Stimulated activated CD8-positive, alpha-beta memory T cell treated with anti-CD3 and anti-CD28 coated beads, Interleukin-2, amount 100 ng/mL, for 48 hours (primary cell): ENCODE measurements at regions not wholly inside any gene's neighbourhood (a gene's known extent, or its start where the extent isn't known, plus 50 kb on each side); places are given as distances from the start of the nearest gene placed in this dataset.
"Not testable (repeated sequence)": the region's sequence is repeated elsewhere in the genome, so short reads cannot be mapped to it uniquely, and the experiment has no call there.

Experiments used
- DNase-seq, 2 donors: peaks; one replicate each; pipeline ENCODE4 v3.0.0-alpha.2; 2020; ENCODE audit warnings: low read depth in 2 of 2

- DNase-seq: no peak
Observed at GRCh38 chr1:200496937-200497336, 87.1 kb upstream of the ZNF281 start.

DNA sequence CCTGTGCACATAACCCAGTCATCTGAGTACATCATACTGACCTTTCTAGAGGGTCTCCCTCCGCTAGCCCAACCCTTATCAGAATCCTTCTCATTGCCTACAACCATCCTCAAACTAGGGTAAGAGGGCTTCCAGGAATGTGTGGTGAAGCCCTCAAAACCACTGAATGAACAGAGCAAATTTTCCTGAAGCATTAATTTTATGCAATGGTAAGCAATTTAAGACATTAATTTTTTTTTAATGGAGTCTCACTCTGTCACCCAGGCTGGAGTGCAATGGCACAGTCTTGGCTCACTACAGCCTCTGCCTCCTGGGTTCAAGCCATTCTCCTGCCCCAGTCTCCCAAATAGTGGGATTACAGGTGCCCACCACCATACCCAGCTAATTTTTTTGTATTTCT lies 86.1 kb upstream of the ZNF281 start:
- DNase-seq: no peak

DNA sequence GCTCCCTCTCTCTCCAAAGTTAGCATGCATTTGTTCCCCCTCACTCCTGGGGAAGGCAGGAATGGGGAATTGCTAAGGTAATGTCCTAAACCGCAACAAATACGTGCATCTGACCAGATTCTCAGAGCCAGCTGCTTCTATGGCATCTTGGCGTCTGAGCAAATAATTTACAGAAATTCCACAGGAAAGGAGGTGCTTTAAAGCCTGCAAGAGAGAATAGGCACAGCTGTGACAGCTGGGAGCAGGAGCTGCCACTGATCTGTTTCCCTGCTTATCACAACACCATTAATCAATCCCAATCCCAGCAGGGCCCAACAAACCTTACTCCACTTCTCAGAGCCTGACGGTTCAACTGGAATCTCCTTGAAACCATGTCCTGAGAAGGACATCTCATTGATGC lies 83.5 kb upstream of the ZNF281 start:
- DNase-seq: no peak

DNA sequence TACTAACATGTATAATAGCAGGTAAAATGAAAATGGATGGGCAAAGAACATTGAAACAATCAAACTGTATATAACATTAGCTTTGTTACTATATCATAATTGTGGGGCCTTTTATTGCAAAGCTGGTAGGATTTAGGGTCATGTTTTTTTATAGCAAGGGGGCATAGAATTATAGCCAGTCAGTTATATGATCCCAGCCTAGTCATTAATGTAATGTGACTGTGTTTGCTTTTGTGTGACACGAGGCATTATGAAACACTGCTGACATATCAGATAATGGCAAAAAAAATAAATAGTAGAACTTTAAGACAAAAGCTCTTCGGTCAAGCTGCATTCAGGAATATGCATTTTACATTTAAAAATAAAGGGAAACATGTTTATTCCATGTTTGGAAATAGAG lies 81.3 kb upstream of the ZNF281 start:
- no peak for DNase-seq

- no peak for DNase-seq
Observed at GRCh38 chr1:200490183-200490582, 80.3 kb upstream of the ZNF281 start.

GRCh38 chr1:200488375-200489165 lies 78.7 kb upstream of the ZNF281 start:
- no peak for DNase-seq

DNA sequence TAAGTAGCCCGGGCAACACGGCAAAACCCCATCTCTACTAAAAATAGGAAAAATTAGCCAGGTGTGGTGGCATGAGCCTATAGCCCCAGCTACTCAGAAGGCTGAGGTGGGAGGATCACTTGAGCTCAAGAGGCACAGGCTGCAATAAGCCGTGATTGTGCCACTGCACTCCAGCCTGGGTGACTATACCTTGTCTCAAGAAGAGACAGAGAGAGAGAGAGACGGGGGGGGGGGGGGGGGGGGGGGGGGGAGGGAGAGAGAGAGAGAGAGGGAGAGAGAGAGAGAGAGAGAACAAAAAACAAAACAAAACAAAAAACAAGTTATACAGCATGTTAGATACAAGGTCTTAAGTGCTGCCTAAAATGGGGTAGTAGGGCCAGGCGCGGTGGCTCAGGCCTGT lies 77.8 kb upstream of the ZNF281 start:
- DNase-seq: no peak

- DNase-seq: no peak
Observed at GRCh38 chr1:200486634-200487033, 76.8 kb upstream of the ZNF281 start.

DNA sequence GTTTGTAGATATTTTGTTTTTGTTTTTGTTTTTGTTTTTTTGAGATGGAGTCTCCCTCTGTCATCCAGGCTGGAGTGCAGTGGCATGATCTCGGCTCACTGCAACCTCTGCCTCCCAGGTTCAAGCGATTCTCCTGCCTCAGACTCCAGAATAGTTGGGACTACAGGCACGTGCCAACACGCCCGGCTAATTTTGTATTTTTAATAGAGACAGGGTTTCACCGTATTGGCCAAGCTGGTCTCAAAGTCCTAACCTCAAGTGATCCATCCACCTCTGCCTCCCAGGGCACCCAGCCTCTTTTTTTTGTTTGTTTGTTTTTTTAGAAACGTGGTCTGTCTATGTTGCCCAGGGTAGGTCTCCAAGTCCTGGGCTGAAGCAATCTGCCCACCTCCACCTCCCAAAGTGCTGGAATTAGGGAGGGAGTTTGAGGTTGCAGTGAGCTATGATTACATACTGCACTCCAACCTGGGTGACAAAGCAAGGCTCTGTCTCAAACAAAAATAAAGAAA lies 74.7 kb upstream of the ZNF281 start:
- DNase-seq: not testable (repeated sequence)

DNA sequence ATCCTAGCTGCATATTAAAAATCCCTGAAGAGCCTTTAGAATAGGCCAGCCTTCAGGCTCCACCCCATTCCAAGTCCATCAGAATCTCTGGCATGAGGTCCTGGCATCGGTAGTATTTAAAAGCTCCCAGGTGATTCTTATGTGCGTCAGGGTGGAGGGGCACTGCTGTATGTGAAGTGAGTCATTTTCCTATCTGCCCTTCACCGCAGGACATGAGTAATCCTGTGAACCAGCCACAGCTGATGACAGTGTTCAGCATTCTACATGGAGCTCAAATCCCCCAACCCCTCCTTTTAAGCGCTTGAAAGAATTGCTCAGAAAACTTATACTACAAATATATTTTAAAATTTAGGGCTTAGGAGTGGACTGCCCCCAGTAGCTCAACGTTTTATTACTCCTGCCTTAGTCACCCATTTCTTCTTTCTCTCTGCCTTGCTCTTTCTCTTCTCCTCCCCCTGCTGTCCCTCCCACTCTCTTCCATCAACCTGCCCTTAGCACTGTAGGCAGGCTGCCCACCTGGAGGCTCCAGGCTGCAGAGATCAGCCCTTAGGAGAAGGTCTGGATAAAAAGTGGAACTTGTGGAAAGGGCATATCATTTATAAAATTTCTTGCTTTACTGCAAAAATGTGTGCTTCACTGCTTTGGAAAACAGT lies 73.8 kb upstream of the ZNF281 start:
- peak; percentile 33 to 56 for DNase-seq

DNA sequence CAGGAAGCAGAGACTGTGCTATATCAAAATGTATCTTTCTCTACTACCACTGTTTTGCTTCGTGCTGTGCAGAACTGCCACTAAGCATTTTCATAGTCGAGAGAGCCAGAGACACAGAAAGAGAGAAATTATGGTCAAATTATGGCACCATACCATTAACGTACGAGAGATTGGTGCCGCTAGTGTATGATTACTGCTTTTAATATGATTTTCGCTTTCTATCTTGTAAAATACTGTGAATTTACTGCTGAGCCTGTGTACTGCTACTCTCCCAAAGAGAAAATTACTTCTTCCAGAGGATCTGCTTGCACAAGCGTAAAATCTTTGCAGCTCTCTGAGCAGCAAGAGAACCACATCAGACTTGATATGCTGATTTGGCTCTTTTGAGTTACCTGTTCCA lies 71.1 kb upstream of the ZNF281 start:
- no peak for DNase-seq

DNA sequence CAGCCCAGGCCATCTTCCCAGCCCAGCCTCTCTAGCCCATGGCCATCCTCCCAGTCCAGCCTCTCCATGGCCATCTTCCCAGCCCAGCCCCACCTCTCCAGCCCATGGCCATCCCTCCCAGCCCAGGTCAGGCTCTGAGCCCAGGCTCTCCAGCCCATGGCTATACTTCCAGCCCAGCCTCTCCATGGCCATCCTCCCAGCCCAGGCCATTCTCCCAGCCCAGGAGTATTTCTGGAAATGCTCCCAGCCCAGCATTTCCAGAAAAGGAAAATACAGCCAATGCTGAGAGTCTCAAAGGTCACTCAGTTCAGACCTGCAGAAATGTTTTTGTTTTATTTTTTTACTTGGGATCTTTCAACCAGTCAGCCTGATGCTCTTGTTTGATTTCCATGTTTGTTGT lies 70.0 kb upstream of the ZNF281 start:
- no peak for DNase-seq

DNA sequence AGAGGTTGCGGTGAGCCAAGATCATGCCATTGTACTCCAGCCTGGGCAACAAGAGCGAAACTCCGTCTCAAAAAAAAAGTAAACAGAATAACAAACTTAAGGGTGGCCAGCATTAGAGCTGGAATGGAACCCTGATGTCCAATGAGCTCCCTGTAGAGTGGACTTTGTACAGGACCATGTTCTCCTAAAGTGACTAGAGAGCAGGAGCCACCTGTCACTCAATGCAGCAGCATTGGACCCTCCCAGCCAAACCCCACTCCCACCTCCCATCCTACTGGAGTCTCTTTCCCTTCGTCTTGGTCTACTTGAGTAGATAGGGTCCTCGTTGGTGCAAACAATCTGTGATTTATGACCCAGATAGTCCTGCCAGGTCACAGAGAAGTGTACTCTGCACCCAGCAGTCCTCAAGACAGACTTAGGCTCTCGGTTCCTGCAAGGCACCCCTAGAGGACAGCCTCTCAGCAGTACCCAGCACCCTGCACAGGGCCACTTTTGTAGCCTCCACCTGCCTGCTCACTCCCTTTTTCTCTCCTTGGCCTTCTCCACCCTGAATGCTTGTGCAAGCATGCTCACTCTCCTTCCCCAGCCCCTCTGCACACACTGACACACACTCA lies 69.2 kb upstream of the ZNF281 start:
- DNase-seq: no peak

- no peak for DNase-seq
Observed at GRCh38 chr1:200478239-200478623, 68.4 kb upstream of the ZNF281 start.

DNA sequence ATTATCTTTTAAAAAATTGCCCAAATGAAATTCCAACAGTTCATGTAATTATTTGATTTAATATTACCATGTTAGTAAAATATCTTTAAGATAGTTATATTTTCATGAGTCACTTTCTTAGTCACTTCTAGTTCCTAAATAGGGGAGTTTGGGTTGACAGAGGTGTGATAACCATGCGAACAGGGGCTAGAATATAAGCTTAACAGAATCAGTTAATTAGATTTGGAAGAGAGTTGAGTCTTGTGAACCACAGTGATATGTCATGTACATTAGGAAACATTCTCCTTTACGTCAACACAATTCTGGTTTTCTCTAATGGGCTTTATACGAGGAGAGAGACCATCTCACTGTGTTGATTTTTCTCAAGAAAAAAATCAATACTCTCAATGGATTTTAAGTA lies 64.8 kb upstream of the ZNF281 start:
- DNase-seq: no peak

GRCh38 chr1:200473698-200474371 lies 64.0 kb upstream of the ZNF281 start:
- DNase-seq: peak in 1 of 2 donors; percentile 6

GRCh38 chr1:200471739-200472138 lies 61.9 kb upstream of the ZNF281 start:
- DNase-seq: no peak

DNA sequence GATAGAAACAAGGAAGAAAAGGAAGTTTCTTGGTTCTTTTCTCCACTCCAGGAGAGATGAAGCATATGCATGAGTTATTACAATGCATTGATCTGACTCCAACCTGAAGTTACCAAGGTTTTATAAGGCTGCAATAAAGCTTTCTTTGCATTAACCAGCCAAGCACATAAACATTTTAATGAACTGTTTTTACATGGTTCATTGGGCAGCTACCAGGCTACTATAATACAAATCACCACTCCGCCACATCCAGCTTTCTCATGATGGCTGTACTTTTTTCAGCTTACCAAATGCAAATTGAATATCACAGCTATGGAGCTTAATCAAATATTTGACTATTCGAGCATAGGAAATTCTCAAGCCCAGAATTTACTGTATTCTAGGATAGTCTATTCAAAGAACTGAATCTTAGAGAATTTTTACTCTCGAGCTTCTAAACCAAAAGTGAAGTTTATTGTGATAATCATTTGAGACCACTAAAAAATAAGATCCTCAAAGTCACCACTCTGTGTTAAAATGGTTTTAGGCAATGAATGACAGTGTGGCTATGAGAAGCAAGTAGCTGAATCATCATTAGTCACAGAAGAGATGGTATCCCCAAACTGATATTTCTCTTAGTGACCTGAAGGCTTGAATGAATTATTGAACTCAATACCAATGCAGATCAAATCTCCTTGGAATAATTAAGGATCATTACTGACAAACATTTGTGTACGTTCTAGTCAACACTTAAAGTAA lies 58.6 kb upstream of the ZNF281 start:
- no peak for DNase-seq

DNA sequence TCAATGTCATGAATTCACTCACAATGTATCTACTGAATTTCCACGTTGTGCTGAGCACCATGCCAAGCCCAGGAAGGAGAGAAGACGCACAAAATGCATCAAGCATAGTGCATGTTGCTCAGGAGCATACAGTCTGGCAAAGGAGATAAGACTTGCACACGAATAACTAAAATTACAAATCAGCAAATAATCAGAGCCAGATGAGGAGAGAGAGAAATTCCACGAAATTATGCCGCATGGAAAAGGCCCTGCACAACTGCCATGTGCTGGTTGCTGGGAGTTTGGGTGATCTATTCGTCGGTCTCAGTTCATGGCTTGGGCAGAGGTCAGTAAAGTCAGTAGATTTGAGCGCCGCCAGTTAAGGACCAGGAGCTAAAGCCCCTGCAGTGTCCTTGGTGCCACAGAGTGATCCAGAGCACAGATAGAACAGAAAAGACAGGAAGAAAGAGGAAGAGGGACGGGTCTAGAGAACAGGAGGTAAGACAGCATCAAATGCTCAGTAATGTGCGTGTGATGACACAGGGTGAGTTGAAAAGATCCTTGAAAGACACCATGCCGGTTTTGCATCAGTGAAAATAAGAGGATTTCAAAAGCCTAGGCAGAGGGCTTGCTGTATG lies 55.1 kb upstream of the ZNF281 start:
- no peak for DNase-seq
